ENCODE measurements at regions not wholly inside any gene's neighbourhood (a gene's known extent, or its start where the extent isn't known, plus 50 kb on each side); places are given as distances from the start of the nearest gene placed in this dataset.

- no peak overlapping the region for H2AFZ ChIP-seq (ENCODE audit: control insufficient read depth, low read length)
- H3K27ac ChIP-seq (ENCODE audit: control insufficient read depth, insufficient read depth, low read length): no peak overlapping the region
- TF ChIP-seq, protein P1, sequence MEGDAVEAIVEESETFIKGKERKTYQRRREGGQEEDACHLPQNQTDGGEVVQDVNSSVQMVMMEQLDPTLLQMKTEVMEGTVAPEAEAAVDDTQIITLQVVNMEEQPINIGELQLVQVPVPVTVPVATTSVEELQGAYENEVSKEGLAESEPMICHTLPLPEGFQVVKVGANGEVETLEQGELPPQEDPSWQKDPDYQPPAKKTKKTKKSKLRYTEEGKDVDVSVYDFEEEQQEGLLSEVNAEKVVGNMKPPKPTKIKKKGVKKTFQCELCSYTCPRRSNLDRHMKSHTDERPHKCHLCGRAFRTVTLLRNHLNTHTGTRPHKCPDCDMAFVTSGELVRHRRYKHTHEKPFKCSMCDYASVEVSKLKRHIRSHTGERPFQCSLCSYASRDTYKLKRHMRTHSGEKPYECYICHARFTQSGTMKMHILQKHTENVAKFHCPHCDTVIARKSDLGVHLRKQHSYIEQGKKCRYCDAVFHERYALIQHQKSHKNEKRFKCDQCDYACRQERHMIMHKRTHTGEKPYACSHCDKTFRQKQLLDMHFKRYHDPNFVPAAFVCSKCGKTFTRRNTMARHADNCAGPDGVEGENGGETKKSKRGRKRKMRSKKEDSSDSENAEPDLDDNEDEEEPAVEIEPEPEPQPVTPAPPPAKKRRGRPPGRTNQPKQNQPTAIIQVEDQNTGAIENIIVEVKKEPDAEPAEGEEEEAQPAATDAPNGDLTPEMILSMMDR (optimal IDR thresholded peaks at IDR 0.05 in 1 of 3, IDR thresholded peaks at IDR 0.05 in 1 of 3, conservative IDR thresholded peaks at IDR 0.05 in 1 of 3; ENCODE audit: extremely low read depth in 1 of 3, insufficient read depth in 2 of 3, low read length in 3 of 3): no peak
- no peak for TF ChIP-seq EZH2 (IDR thresholded peaks at IDR 0.05; ENCODE audit: low read length)
- H3K9ac ChIP-seq (ENCODE audit: control insufficient read depth, extremely low read depth, insufficient read depth, low read length): no peak overlapping the region
- no peak overlapping the region for H3K4me2 ChIP-seq (ENCODE audit: control insufficient read depth, extremely low read depth, insufficient read depth, low read depth, low read length)
- no peaks in the 10 kb centered on the region for H3K9me1 ChIP-seq (ENCODE audit: control insufficient read depth, extremely low read depth, insufficient read depth, low read length)
- FAIRE-seq: no peak
- no peak overlapping the region for H3K4me3 ChIP-seq (ENCODE audit: control insufficient read depth in 2 of 3, extremely low read depth in 1 of 3, insufficient read depth in 2 of 3, low read depth in 1 of 3, low read length in 3 of 3)
- H3K27me3 ChIP-seq (ENCODE audit: control insufficient read depth, extremely low read depth, insufficient read depth, low read length): peaks cover 12% of the 10 kb centered on the region
- H3K4me1 ChIP-seq (ENCODE audit: control insufficient read depth, extremely low read depth, insufficient read depth, low read length): no peaks in the 10 kb centered on the region
- no peaks in the 10 kb centered on the region for H3K9me3 ChIP-seq (ENCODE audit: control insufficient read depth, low read depth, low read length)
- dilution Hi-C loops (cut with MboI; ENCODE audit: extremely low pct_ligation_motif_present, low sequenced_read_pairs): no loop called here
- no peaks in the 10 kb centered on the region for H3K79me2 ChIP-seq (ENCODE audit: control insufficient read depth, insufficient read depth, low read length)
- DNase-seq (ENCODE audit: low read depth, low spot score): no peak
- H4K20me1 ChIP-seq (ENCODE audit: control insufficient read depth, extremely low read depth, insufficient read depth, low read length): no peaks in the 10 kb centered on the region
- no peaks in the 10 kb centered on the region for H3K36me3 ChIP-seq (ENCODE audit: control insufficient read depth in 2 of 2, extremely low read depth in 1 of 2, insufficient read depth in 2 of 2, low read length in 2 of 2)
Measured at GRCh38 chr6:150539111-150539510, 60.6 kb upstream of the PLEKHG1 start.

DNA sequence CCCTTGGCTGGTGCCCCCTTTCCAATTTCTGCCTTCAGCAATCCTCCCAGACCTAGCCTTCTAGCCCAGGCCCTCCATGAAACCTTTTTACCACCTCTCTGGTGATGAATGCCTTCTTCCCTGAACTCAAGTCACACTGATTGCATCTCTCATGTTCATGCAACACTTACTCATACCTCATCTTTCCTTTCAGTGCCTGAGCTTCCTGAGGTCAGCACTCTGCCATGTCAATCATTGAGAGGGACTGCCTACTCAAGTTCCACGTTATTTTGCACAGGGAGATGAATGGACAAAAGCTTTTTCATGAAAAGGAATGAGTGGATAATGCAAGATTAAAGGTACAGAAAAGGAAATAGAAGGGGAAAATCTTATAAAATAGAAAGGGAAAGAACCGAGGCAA, 60.1 kb upstream of the PLEKHG1 start:
- FAIRE-seq (no peak), DNase-seq (ENCODE audit: low read depth, low spot score) (no peak)
- no peak overlapping the region for H3K9ac ChIP-seq (ENCODE audit: control insufficient read depth, extremely low read depth, insufficient read depth, low read length)
- no peak overlapping the region for H3K4me2 ChIP-seq (ENCODE audit: control insufficient read depth, extremely low read depth, insufficient read depth, low read depth, low read length)
- peaks cover 14% of the 10 kb centered on the region for H3K27me3 ChIP-seq (ENCODE audit: control insufficient read depth, extremely low read depth, insufficient read depth, low read length)
- H2AFZ ChIP-seq (ENCODE audit: control insufficient read depth, low read length): no peak overlapping the region
- dilution Hi-C loops (cut with MboI; ENCODE audit: extremely low pct_ligation_motif_present, low sequenced_read_pairs): no loop called here
- H3K9me3 ChIP-seq (ENCODE audit: control insufficient read depth, low read depth, low read length): no peaks in the 10 kb centered on the region
- H3K4me3 ChIP-seq (ENCODE audit: control insufficient read depth in 2 of 3, extremely low read depth in 1 of 3, insufficient read depth in 2 of 3, low read depth in 1 of 3, low read length in 3 of 3): no peak overlapping the region
- TF ChIP-seq, protein P1 (optimal IDR thresholded peaks at IDR 0.05 in 1 of 3, IDR thresholded peaks at IDR 0.05 in 1 of 3, conservative IDR thresholded peaks at IDR 0.05 in 1 of 3; ENCODE audit: extremely low read depth in 1 of 3, insufficient read depth in 2 of 3, low read length in 3 of 3): no peak
- no peak for TF ChIP-seq EZH2 (IDR thresholded peaks at IDR 0.05; ENCODE audit: low read length)
- no peak overlapping the region for H3K27ac ChIP-seq (ENCODE audit: control insufficient read depth, insufficient read depth, low read length)
- no peaks in the 10 kb centered on the region for H3K36me3 ChIP-seq (ENCODE audit: control insufficient read depth in 2 of 2, extremely low read depth in 1 of 2, insufficient read depth in 2 of 2, low read length in 2 of 2)
- H3K9me1 ChIP-seq (ENCODE audit: control insufficient read depth, extremely low read depth, insufficient read depth, low read length): no peaks in the 10 kb centered on the region
- no peaks in the 10 kb centered on the region for H3K79me2 ChIP-seq (ENCODE audit: control insufficient read depth, insufficient read depth, low read length)
- no peaks in the 10 kb centered on the region for H4K20me1 ChIP-seq (ENCODE audit: control insufficient read depth, extremely low read depth, insufficient read depth, low read length)
- no peaks in the 10 kb centered on the region for H3K4me1 ChIP-seq (ENCODE audit: control insufficient read depth, extremely low read depth, insufficient read depth, low read length)

Data from keratinocyte (primary cell).